ENCODE measurements at regions not wholly inside any gene's neighbourhood (a gene's known extent, or its start where the extent isn't known, plus 50 kb on each side); places are given as distances from the start of the nearest gene placed in this dataset.

- Histone ChIP-seq H3K9me3 (replicated peaks in 1 of 11) (no peaks in the 10 kb centered on the region), H3K9ac (no peak overlapping the region), H3K27ac (no peak overlapping the region), H3K27me3 (no peaks in the 10 kb centered on the region), H3K36me3 (no peaks in the 10 kb centered on the region), H3K4me3 (no peak overlapping the region), H4K20me1 (no peaks in the 10 kb centered on the region), H3K4me2 (no peak overlapping the region), H3K4me1 (no peaks in the 10 kb centered on the region)
- TF ChIP-seq Cebpa-rat (IDR thresholded peaks at IDR 0.05): no peak
These were observed 1476.9 kb downstream of the SI start for GRCh38 chr3:163601426-163601825.

GRCh38 chr3:163587342-163587741, 1491.0 kb downstream of the SI start:
- H3K4me1 ChIP-seq: no peaks in the 10 kb centered on the region
- H3K27me3 ChIP-seq: no peaks in the 10 kb centered on the region
- TF ChIP-seq Cebpa-rat (IDR thresholded peaks at IDR 0.05): no peak
- H3K27ac ChIP-seq: no peak overlapping the region
- H3K36me3 ChIP-seq: no peaks in the 10 kb centered on the region
- no peak overlapping the region for H3K4me3 ChIP-seq
- H3K4me2 ChIP-seq: no peak overlapping the region
- no peak overlapping the region for H3K9ac ChIP-seq
- H4K20me1 ChIP-seq: no peaks in the 10 kb centered on the region
- H3K9me3 ChIP-seq (replicated peaks in 1 of 11): peaks cover 0 to 9% (median 0%) of the 10 kb centered on the region in 11 experiments; a peak in 3 of 22 replicates

- Histone ChIP-seq H3K9me3 (replicated peaks in 1 of 11) (peaks cover 0 to 9% (median 0%) of the 10 kb centered on the region in 11 experiments; a peak in 3 of 22 replicates), H3K4me3 (no peak overlapping the region), H3K4me1 (no peaks in the 10 kb centered on the region), H3K36me3 (no peaks in the 10 kb centered on the region), H3K4me2 (no peak overlapping the region), H3K27me3 (no peaks in the 10 kb centered on the region), H3K27ac (no peak overlapping the region), H3K9ac (no peak overlapping the region), H4K20me1 (no peaks in the 10 kb centered on the region)
- no peak for TF ChIP-seq Cebpa-rat (IDR thresholded peaks at IDR 0.05)
These were observed 1495.3 kb downstream of the SI start for GRCh38 chr3:163582967-163583366.

- H3K4me2 ChIP-seq: no peak overlapping the region
- no peaks in the 10 kb centered on the region for H3K4me1 ChIP-seq
These were observed 1501.0 kb downstream of the SI start for GRCh38 chr3:163577271-163577670.

GRCh38 chr3:163576314-163576713, 1502.0 kb downstream of the SI start:
- TF ChIP-seq Cebpa-rat (IDR thresholded peaks at IDR 0.05): no peak
- no peaks in the 10 kb centered on the region for H4K20me1 ChIP-seq
- peaks cover 0 to 22% (median 12%) of the 10 kb centered on the region in 11 experiments; a peak in 17 of 22 replicates for H3K9me3 ChIP-seq (replicated peaks in 1 of 11)
- H3K4me3 ChIP-seq: no peak overlapping the region
- H3K27ac ChIP-seq: no peak overlapping the region
- H3K9ac ChIP-seq: no peak overlapping the region
- H3K27me3 ChIP-seq: no peaks in the 10 kb centered on the region
- no peaks in the 10 kb centered on the region for H3K4me1 ChIP-seq
- no peak overlapping the region for H3K4me2 ChIP-seq
- no peaks in the 10 kb centered on the region for H3K36me3 ChIP-seq

More at GRCh38 chr3:163577271-163577670, 1501.0 kb downstream of the SI start:
- TF ChIP-seq Cebpa-rat (IDR thresholded peaks at IDR 0.05): no peak
- Histone ChIP-seq H3K9ac (no peak overlapping the region), H3K4me3 (no peak overlapping the region), H3K27ac (no peak overlapping the region), H3K36me3 (no peaks in the 10 kb centered on the region), H4K20me1 (no peaks in the 10 kb centered on the region), H3K27me3 (no peaks in the 10 kb centered on the region), H3K9me3 (replicated peaks in 1 of 11) (peaks cover 0 to 12% (median 5%) of the 10 kb centered on the region in 11 experiments; a peak in 16 of 22 replicates)

GRCh38 chr3:163573324-163573723, 1505.0 kb downstream of the SI start:
- Histone ChIP-seq H3K4me1 (peaks cover 0 to 3% (median 0%) of the 10 kb centered on the region in 10 experiments; a peak in 2 of 20 replicates), H3K36me3 (no peaks in the 10 kb centered on the region), H3K27ac (no peak overlapping the region), H3K9me3 (replicated peaks in 1 of 11) (peaks cover 0 to 27% (median 13%) of the 10 kb centered on the region in 11 experiments; a peak in 17 of 22 replicates), H3K4me2 (no peak overlapping the region), H3K4me3 (no peak overlapping the region), H3K27me3 (no peaks in the 10 kb centered on the region), H3K9ac (no peak overlapping the region), H4K20me1 (no peaks in the 10 kb centered on the region)
- TF ChIP-seq Cebpa-rat (IDR thresholded peaks at IDR 0.05): no peak

- peaks cover 0 to 27% (median 13%) of the 10 kb centered on the region in 11 experiments; a peak in 17 of 22 replicates for H3K9me3 ChIP-seq (replicated peaks in 1 of 11)
- no peak overlapping the region for H3K4me2 ChIP-seq
- H3K27ac ChIP-seq: no peak overlapping the region
- H3K36me3 ChIP-seq: no peaks in the 10 kb centered on the region
- no peak overlapping the region for H3K4me3 ChIP-seq
- H4K20me1 ChIP-seq: no peaks in the 10 kb centered on the region
- peaks cover 0 to 3% (median 0%) of the 10 kb centered on the region in 10 experiments; a peak in 2 of 20 replicates for H3K4me1 ChIP-seq
- TF ChIP-seq Cebpa-rat (IDR thresholded peaks at IDR 0.05): no peak
- no peaks in the 10 kb centered on the region for H3K27me3 ChIP-seq
- no peak overlapping the region for H3K9ac ChIP-seq
These were observed 1505.4 kb downstream of the SI start for GRCh38 chr3:163572856-163573255.

- H3K27me3 ChIP-seq: no peaks in the 10 kb centered on the region
- no peak overlapping the region for H3K4me2 ChIP-seq
- no peaks in the 10 kb centered on the region for H4K20me1 ChIP-seq
- no peak overlapping the region for H3K4me3 ChIP-seq
- no peak overlapping the region for H3K9ac ChIP-seq
- peaks cover 0 to 6% (median 0%) of the 10 kb centered on the region in 11 experiments; a peak in 2 of 22 replicates for H3K9me3 ChIP-seq (replicated peaks in 1 of 11)
- TF ChIP-seq Cebpa-rat (IDR thresholded peaks at IDR 0.05): no peak
- H3K27ac ChIP-seq: no peak overlapping the region
- no peaks in the 10 kb centered on the region for H3K4me1 ChIP-seq
- no peaks in the 10 kb centered on the region for H3K36me3 ChIP-seq
These were observed 1514.8 kb downstream of the SI start for GRCh38 chr3:163563485-163563884.

- Histone ChIP-seq H4K20me1 (no peaks in the 10 kb centered on the region), H3K9me3 (replicated peaks in 1 of 11) (peaks cover 0 to 6% (median 0%) of the 10 kb centered on the region in 11 experiments; a peak in 2 of 22 replicates), H3K4me2 (no peak overlapping the region), H3K36me3 (no peaks in the 10 kb centered on the region), H3K4me3 (no peak overlapping the region), H3K4me1 (no peaks in the 10 kb centered on the region), H3K9ac (no peak overlapping the region), H3K27me3 (no peaks in the 10 kb centered on the region), H3K27ac (no peak overlapping the region)
- TF ChIP-seq Cebpa-rat (IDR thresholded peaks at IDR 0.05): no peak
These were observed 1515.7 kb downstream of the SI start for GRCh38 chr3:163562625-163563024.

GRCh38 chr3:163561151-163561550, 1517.1 kb downstream of the SI start:
- Histone ChIP-seq H3K9me3 (replicated peaks in 1 of 11) (peaks cover 0 to 6% (median 0%) of the 10 kb centered on the region in 11 experiments; a peak in 2 of 22 replicates), H3K27me3 (no peaks in the 10 kb centered on the region), H3K27ac (no peak overlapping the region), H3K9ac (no peak overlapping the region), H3K4me2 (no peak overlapping the region), H4K20me1 (no peaks in the 10 kb centered on the region), H3K36me3 (no peaks in the 10 kb centered on the region), H3K4me1 (no peaks in the 10 kb centered on the region), H3K4me3 (no peak overlapping the region)
- TF ChIP-seq Cebpa-rat (IDR thresholded peaks at IDR 0.05): no peak

Measured in BLaER1 treated with 17β-estradiol and CSF1 and Interleukin-3, amounts not matched to agents 10 nM and 100 nM (cell line).